Vagina (tissue), 2 donors: ENCODE measurements at regions not wholly inside any gene's neighbourhood (a gene's known extent, or its start where the extent isn't known, plus 50 kb on each side); places are given as distances from the start of the nearest gene placed in this dataset.

ENCODE experiments used
- CTCF ChIP-seq, 3 experiments: fragments of 450-650 bp in 2 of 3; fragments of 200-600 bp in 1 of 3; sonication (generic) in 1 of 3; IDR thresholded peaks; one replicate each; pipeline ENCODE4 v1.5.1; 2017 to 2019; ENCODE audit warnings: antibody characterized with exemption in 3 of 3, mild to moderate bottlenecking in 2 of 3, moderate library complexity in 2 of 3
- POLR2A ChIP-seq, 2 donors: fragments of 450-650 bp; IDR thresholded peaks; one replicate each; pipeline ENCODE4 v1.6.1; 2017; ENCODE audit warnings: antibody characterized with exemption in 2 of 2, mild to moderate bottlenecking in 2 of 2, moderate library complexity in 2 of 2
- POLR2AphosphoS5 ChIP-seq, 2 donors: sonication (generic); formaldehyde crosslinking; IDR thresholded peaks; one replicate each; pipeline ENCODE4 v1.9.0; 2017; ENCODE audit warnings: antibody characterized with exemption in 2 of 2, mild to moderate bottlenecking in 2 of 2, low read depth in 1 of 2; ENCODE audit not compliant: insufficient read depth in 1 of 2

GRCh38 chr2:114134146-114134545 is 244.3 kb downstream of the ACTR3 start:
- TF ChIP-seq CTCF (IDR thresholded peaks at IDR 0.05), result no peak
- TF ChIP-seq POLR2A (IDR thresholded peaks at IDR 0.05), result no peak
- TF ChIP-seq POLR2AphosphoS5 (IDR thresholded peaks at IDR 0.05; ENCODE audit: insufficient read depth in 1 of 2, low read depth in 1 of 2), result no peak
